ENCODE measurements at regions not wholly inside any gene's neighbourhood (a gene's known extent, or its start where the extent isn't known, plus 50 kb on each side); places are given as distances from the start of the nearest gene placed in this dataset.
A peak's percentile ranks its signal among the peaks of the same experiment; 100 is the strongest.

GRCh38 chr2:239826786-239827522 is 198.2 kb downstream of the NDUFA10 start:
- Mint-ChIP-seq H3K9me3 (no peaks in the 10 kb centered on the region), H3K27me3 (no peaks in the 10 kb centered on the region), H3K4me3 (no peak overlapping the region), H3K4me1 (peaks cover 2% of the 10 kb centered on the region), H3K36me3 (ENCODE audit: low read depth) (no peaks in the 10 kb centered on the region), H3K27ac (no peak overlapping the region)
- ATAC-seq (no peak), DNase-seq (no peak)

GRCh38 chr2:239826376-239826775 is 198.8 kb downstream of the NDUFA10 start:
- no peaks in the 10 kb centered on the region for H3K27me3 Mint-ChIP-seq
- H3K27ac Mint-ChIP-seq = no peak overlapping the region
- H3K4me3 Mint-ChIP-seq = no peak overlapping the region
- H3K9me3 Mint-ChIP-seq = no peaks in the 10 kb centered on the region
- H3K36me3 Mint-ChIP-seq (ENCODE audit: low read depth) = no peaks in the 10 kb centered on the region
- DNase-seq (no peak), ATAC-seq (no peak)
- H3K4me1 Mint-ChIP-seq = peaks cover 2% of the 10 kb centered on the region

GRCh38 chr2:239825705-239825979 is 199.5 kb downstream of the NDUFA10 start:
- no peaks in the 10 kb centered on the region for H3K27me3 Mint-ChIP-seq
- no peaks in the 10 kb centered on the region for H3K9me3 Mint-ChIP-seq
- DNase-seq = no peak
- no peak for ATAC-seq
- H3K27ac Mint-ChIP-seq = no peak overlapping the region
- peaks cover 2% of the 10 kb centered on the region for H3K4me1 Mint-ChIP-seq
- no peaks in the 10 kb centered on the region for H3K36me3 Mint-ChIP-seq (ENCODE audit: low read depth)
- H3K4me3 Mint-ChIP-seq = no peak overlapping the region

- Mint-ChIP-seq H3K4me1 (peaks cover 2% of the 10 kb centered on the region), H3K27me3 (no peaks in the 10 kb centered on the region), H3K4me3 (no peak overlapping the region), H3K27ac (no peak overlapping the region), H3K9me3 (no peaks in the 10 kb centered on the region), H3K36me3 (ENCODE audit: low read depth) (no peaks in the 10 kb centered on the region)
- DNase-seq = no peak
- ATAC-seq = no peak
These were observed 200.1 kb downstream of the NDUFA10 start for GRCh38 chr2:239824866-239825704.

- no peaks in the 10 kb centered on the region for H3K27me3 Mint-ChIP-seq
- H3K36me3 Mint-ChIP-seq (ENCODE audit: low read depth) = no peaks in the 10 kb centered on the region
- no peak for ATAC-seq
- DNase-seq = no peak
- no peaks in the 10 kb centered on the region for H3K9me3 Mint-ChIP-seq
- H3K4me3 Mint-ChIP-seq = no peak overlapping the region
- H3K4me1 Mint-ChIP-seq = peaks cover 2% of the 10 kb centered on the region
- no peak overlapping the region for H3K27ac Mint-ChIP-seq
These were observed 201.0 kb downstream of the NDUFA10 start for GRCh38 chr2:239824046-239824694.

- Mint-ChIP-seq H3K4me1 (peaks cover 2% of the 10 kb centered on the region), H3K4me3 (no peak overlapping the region), H3K36me3 (ENCODE audit: low read depth) (no peaks in the 10 kb centered on the region), H3K9me3 (no peaks in the 10 kb centered on the region), H3K27ac (no peak overlapping the region), H3K27me3 (no peaks in the 10 kb centered on the region)
- ATAC-seq (peak; percentile 50), DNase-seq (no peak)
These were observed 202.9 kb downstream of the NDUFA10 start for GRCh38 chr2:239822146-239822831.

- Mint-ChIP-seq H3K4me3 (no peak overlapping the region), H3K27me3 (no peaks in the 10 kb centered on the region), H3K36me3 (ENCODE audit: low read depth) (no peaks in the 10 kb centered on the region), H3K27ac (no peak overlapping the region), H3K9me3 (no peaks in the 10 kb centered on the region), H3K4me1 (peaks cover 2% of the 10 kb centered on the region)
- no peak for DNase-seq
- ATAC-seq = no peak
These were observed 203.5 kb downstream of the NDUFA10 start for GRCh38 chr2:239821694-239822075.

- DNase-seq (no peak), ATAC-seq (no peak)
- H3K4me3 Mint-ChIP-seq = no peak overlapping the region
- no peaks in the 10 kb centered on the region for H3K27me3 Mint-ChIP-seq
- H3K9me3 Mint-ChIP-seq = no peaks in the 10 kb centered on the region
- peaks cover 2% of the 10 kb centered on the region for H3K4me1 Mint-ChIP-seq
- no peak overlapping the region for H3K27ac Mint-ChIP-seq
- no peaks in the 10 kb centered on the region for H3K36me3 Mint-ChIP-seq (ENCODE audit: low read depth)
These were observed 204.1 kb downstream of the NDUFA10 start for GRCh38 chr2:239820836-239821693.

GRCh38 chr2:239819974-239820555 is 205.1 kb downstream of the NDUFA10 start:
- no peak overlapping the region for H3K27ac Mint-ChIP-seq
- peaks cover 2% of the 10 kb centered on the region for H3K4me1 Mint-ChIP-seq
- H3K27me3 Mint-ChIP-seq = no peaks in the 10 kb centered on the region
- no peaks in the 10 kb centered on the region for H3K36me3 Mint-ChIP-seq (ENCODE audit: low read depth)
- DNase-seq (no peak), ATAC-seq (no peak)
- H3K9me3 Mint-ChIP-seq = no peaks in the 10 kb centered on the region
- no peak overlapping the region for H3K4me3 Mint-ChIP-seq

- peaks cover 2% of the 10 kb centered on the region for H3K4me1 Mint-ChIP-seq
- DNase-seq = no peak
- H3K36me3 Mint-ChIP-seq (ENCODE audit: low read depth) = no peaks in the 10 kb centered on the region
- no peak for ATAC-seq
- H3K9me3 Mint-ChIP-seq = no peaks in the 10 kb centered on the region
- no peaks in the 10 kb centered on the region for H3K27me3 Mint-ChIP-seq
- no peak overlapping the region for H3K27ac Mint-ChIP-seq
- H3K4me3 Mint-ChIP-seq = no peak overlapping the region
These were observed 205.8 kb downstream of the NDUFA10 start for GRCh38 chr2:239819091-239819973.

GRCh38 chr2:239818531-239819011 is 206.6 kb downstream of the NDUFA10 start:
- Mint-ChIP-seq H3K27ac (no peak overlapping the region), H3K36me3 (ENCODE audit: low read depth) (no peaks in the 10 kb centered on the region), H3K9me3 (no peaks in the 10 kb centered on the region), H3K4me1 (peaks cover 2% of the 10 kb centered on the region), H3K4me3 (no peak overlapping the region), H3K27me3 (no peaks in the 10 kb centered on the region)
- DNase-seq = no peak
- ATAC-seq = no peak

GRCh38 chr2:239818086-239818485 is 207.1 kb downstream of the NDUFA10 start:
- no peak overlapping the region for H3K4me3 Mint-ChIP-seq
- H3K9me3 Mint-ChIP-seq = no peaks in the 10 kb centered on the region
- no peak overlapping the region for H3K27ac Mint-ChIP-seq
- no peaks in the 10 kb centered on the region for H3K36me3 Mint-ChIP-seq (ENCODE audit: low read depth)
- H3K4me1 Mint-ChIP-seq = peaks cover 2% of the 10 kb centered on the region
- ATAC-seq (no peak), DNase-seq (no peak)
- no peaks in the 10 kb centered on the region for H3K27me3 Mint-ChIP-seq

All from activated naive CD8-positive, alpha-beta T cell treated with anti-CD3 and anti-CD28 coated beads, Interleukin-2, amount 50 U/mL, for 24 hours (primary cell).